Osteoblast (primary cell): ENCODE measurements at regions not wholly inside any gene's neighbourhood (a gene's known extent, or its start where the extent isn't known, plus 50 kb on each side); places are given as distances from the start of the nearest gene placed in this dataset.

Source experiments
- DNase-seq: peaks from one replicate; pipeline ENCODE4 v3.0.0; 2011; ENCODE audit warnings: low spot score, mixed read lengths; ENCODE audit not compliant: insufficient read length; ENCODE audit errors: missing footprints
- H2AFZ ChIP-seq: 2 replicates; pipeline ENCODE4 v1.6.0; 2011; ENCODE audit warnings: mild to moderate bottlenecking, low read length
- H3K27ac ChIP-seq: 2 replicates; pipeline ENCODE4 v1.5.1; 2011; ENCODE audit warnings: mild to moderate bottlenecking, low read depth, low read length, moderate library complexity
- H3K27me3 ChIP-seq: 2 replicates; pipeline ENCODE4 v1.6.0; 2012; ENCODE audit warnings: mild to moderate bottlenecking, control low read depth, inconsistent platforms, low read length, moderate library complexity; ENCODE audit not compliant: insufficient read depth
- H3K36me3 ChIP-seq: 2 replicates; pipeline ENCODE4 v1.5.1; 2011; ENCODE audit warnings: mild to moderate bottlenecking, low read length, control low read depth, moderate library complexity; ENCODE audit not compliant: insufficient read depth
- H3K4me1 ChIP-seq: 2 replicates; pipeline ENCODE4 v1.5.1; 2011; ENCODE audit warnings: mild to moderate bottlenecking, low read length, control low read depth, moderate library complexity; ENCODE audit not compliant: insufficient read depth
- H3K4me2 ChIP-seq: 2 replicates; pipeline ENCODE4 v1.6.0; 2011; ENCODE audit warnings: mild to moderate bottlenecking, low read length; ENCODE audit not compliant: insufficient read depth
- H3K4me3 ChIP-seq: fragments of 200-600 bp; sonication (generic); 3 replicates; pipeline ENCODE4 v1.5.1; 2012; ENCODE audit warnings: mild to moderate bottlenecking, low read length, inconsistent platforms; ENCODE audit not compliant: insufficient read depth
- H3K79me2 ChIP-seq: 2 replicates; pipeline ENCODE4 v1.6.0; 2012; ENCODE audit warnings: mild to moderate bottlenecking, low read length, control low read depth, inconsistent platforms; ENCODE audit not compliant: insufficient read depth
- H3K9me3 ChIP-seq: 2 replicates; pipeline ENCODE4 v1.5.1; 2011; ENCODE audit warnings: low read depth, low read length, control low read depth
- H4K20me1 ChIP-seq: 2 replicates; pipeline ENCODE4 v1.6.0; 2012; ENCODE audit warnings: mild to moderate bottlenecking, low read length, control low read depth; ENCODE audit not compliant: insufficient read depth
- CTCF ChIP-seq: IDR thresholded peaks from 2 replicates; pipeline ENCODE4 v1.5.1; 2011; ENCODE audit warnings: mild to moderate bottlenecking, low read depth, low read length, moderate library complexity; ENCODE audit errors: extremely low read depth

GRCh38 chr18:44584900-44585299 is 95.8 kb upstream of the SETBP1 start:
- no peak overlapping the region for H3K4me3 ChIP-seq
- H4K20me1 ChIP-seq: no peaks in the 10 kb centered on the region
- no peak for TF ChIP-seq CTCF
- H3K36me3 ChIP-seq: no peaks in the 10 kb centered on the region
- H3K4me1 ChIP-seq: peaks cover 20% of the 10 kb centered on the region
- no peaks in the 10 kb centered on the region for H3K79me2 ChIP-seq
- no peaks in the 10 kb centered on the region for H3K9me3 ChIP-seq
- H3K27me3 ChIP-seq: no peaks in the 10 kb centered on the region
- H3K27ac ChIP-seq: no peak overlapping the region
- no peak overlapping the region for H3K4me2 ChIP-seq
- H2AFZ ChIP-seq: no peak overlapping the region
- DNase-seq: no peak

- peaks cover 33% of the 10 kb centered on the region for H3K4me1 ChIP-seq
- H3K27ac ChIP-seq: no peak overlapping the region
- no peak overlapping the region for H2AFZ ChIP-seq
- no peak overlapping the region for H3K4me3 ChIP-seq
- H3K79me2 ChIP-seq: no peaks in the 10 kb centered on the region
- no peaks in the 10 kb centered on the region for H3K36me3 ChIP-seq
- no peak overlapping the region for H3K4me2 ChIP-seq
- TF ChIP-seq CTCF: no peak
- peak; percentile 21 for DNase-seq
- no peaks in the 10 kb centered on the region for H3K9me3 ChIP-seq
- no peaks in the 10 kb centered on the region for H3K27me3 ChIP-seq
- no peaks in the 10 kb centered on the region for H4K20me1 ChIP-seq
Observed at GRCh38 chr18:44586782-44587524, 93.7 kb upstream of the SETBP1 start.

- peaks cover 40% of the 10 kb centered on the region for H3K4me1 ChIP-seq
Observed at GRCh38 chr18:44588508-44588907, 92.2 kb upstream of the SETBP1 start.

More at GRCh38 chr18:44588508-44588907, 92.2 kb upstream of the SETBP1 start:
- H4K20me1 ChIP-seq: no peaks in the 10 kb centered on the region
- no peak overlapping the region for H3K27ac ChIP-seq
- H3K36me3 ChIP-seq: no peaks in the 10 kb centered on the region
- H3K27me3 ChIP-seq: no peaks in the 10 kb centered on the region
- no peak overlapping the region for H2AFZ ChIP-seq
- H3K9me3 ChIP-seq: no peaks in the 10 kb centered on the region
- DNase-seq: no peak
- no peak for TF ChIP-seq CTCF
- no peak overlapping the region for H3K4me2 ChIP-seq
- no peak overlapping the region for H3K4me3 ChIP-seq
- no peaks in the 10 kb centered on the region for H3K79me2 ChIP-seq
